ENCODE measurements at regions not wholly inside any gene's neighbourhood (a gene's known extent, or its start where the extent isn't known, plus 50 kb on each side); places are given as distances from the start of the nearest gene placed in this dataset.

- H3K9ac ChIP-seq (replicated peaks; ENCODE audit: extremely low read depth, insufficient read depth, low read length): no peak overlapping the region
- H3K4me3 ChIP-seq (replicated peaks in 1 of 3; ENCODE audit: insufficient read depth in 1 of 3, low read depth in 1 of 3, low read length in 3 of 3): no peak overlapping the region
- TF ChIP-seq JUN (IDR thresholded peaks at IDR 0.05; ENCODE audit: borderline replicate concordance, insufficient read depth, insufficient read length, low read depth): no peak
- no peak for TF ChIP-seq GATA2 (IDR thresholded peaks at IDR 0.05; ENCODE audit: insufficient read depth, insufficient read length, low read depth, low read length)
- TF ChIP-seq, protein P1, sequence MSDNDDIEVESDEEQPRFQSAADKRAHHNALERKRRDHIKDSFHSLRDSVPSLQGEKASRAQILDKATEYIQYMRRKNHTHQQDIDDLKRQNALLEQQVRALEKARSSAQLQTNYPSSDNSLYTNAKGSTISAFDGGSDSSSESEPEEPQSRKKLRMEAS (IDR thresholded peaks at IDR 0.05; ENCODE audit: insufficient read depth, insufficient read length): no peak
- TF ChIP-seq POLR2AphosphoS5 (IDR thresholded peaks at IDR 0.05; ENCODE audit: insufficient read depth, low read depth, low read length): no peak
- TF ChIP-seq FOS (IDR thresholded peaks at IDR 0.05; ENCODE audit: borderline replicate concordance, insufficient read depth, low read length): no peak
- TF ChIP-seq CTCF (IDR thresholded peaks at IDR 0.05; ENCODE audit: extremely low read depth in 1 of 2, insufficient read depth in 1 of 2, low read depth in 1 of 2, low read length in 2 of 2): no peak
- TF ChIP-seq EZH2 (IDR thresholded peaks at IDR 0.05; ENCODE audit: borderline replicate concordance, low read depth, low read length, severe bottlenecking): no peak
- TF ChIP-seq MYC (IDR thresholded peaks at IDR 0.05; ENCODE audit: low read depth, low read length): no peak
- intact Hi-C loops (cut with micrococcal nuclease): no loop called here
- POLR2A ChIA-PET: no interaction called here
- H3K27me3 ChIP-seq (ENCODE audit: control insufficient read depth in 2 of 2, insufficient read depth in 2 of 2, low read length in 2 of 2): no peaks in the 10 kb centered on the region
- no peak overlapping the region for H2AFZ ChIP-seq (ENCODE audit: low read depth, low read length)
- no peaks in the 10 kb centered on the region for H3K4me1 ChIP-seq (ENCODE audit: control insufficient read depth, extremely low read depth, insufficient read depth, low read length)
- no peak overlapping the region for H3K4me2 ChIP-seq (ENCODE audit: insufficient read depth, low read length)
- BruUV-seq (replicated peaks): no TSS peak
- dilution Hi-C loops (cut with MboI; ENCODE audit: extremely low pct_ligation_motif_present, low sequenced_read_pairs): no loop called here
- no peaks in the 10 kb centered on the region for H3K79me2 ChIP-seq (ENCODE audit: control insufficient read depth, insufficient read depth, low read length)
- DNase-seq (ENCODE audit: low read depth, low spot score): no peak
- H3K9me1 ChIP-seq (replicated peaks; ENCODE audit: control insufficient read depth, extremely low read depth, insufficient read depth, low read length): no peaks in the 10 kb centered on the region
- FAIRE-seq: no peak
- H3K9me3 ChIP-seq (replicated peaks; ENCODE audit: control insufficient read depth, insufficient read depth, low read length): no peaks in the 10 kb centered on the region
- no peak overlapping the region for H3K27ac ChIP-seq (ENCODE audit: insufficient read depth, low read depth, low read length)
- H4K20me1 ChIP-seq (replicated peaks; ENCODE audit: control insufficient read depth, extremely low read depth, insufficient read depth, low read length): no peaks in the 10 kb centered on the region
- CTCF ChIA-PET: interaction anchor here (1.3 kb wide), 1 partner anchor 10 kb away, joined by 3 read pairs; no protein-coding TSS in a partner anchor
- no peaks in the 10 kb centered on the region for H3K36me3 ChIP-seq (ENCODE audit: control insufficient read depth in 2 of 2, extremely low read depth in 1 of 2, insufficient read depth in 2 of 2, low read length in 2 of 2)
Measured at GRCh38 chr7:155871211-155871610, 58.9 kb upstream of the SHH start.
